Right cardiac atrium (tissue), 5 donors: ENCODE measurements at regions not wholly inside any gene's neighbourhood (a gene's known extent, or its start where the extent isn't known, plus 50 kb on each side); places are given as distances from the start of the nearest gene placed in this dataset.

ENCODE experiments used
- ATAC-seq, 2 donors: fragments of 200-7000 bp; cut with Tn5 transposase; one replicate each; pipeline versions ENCODE4 v1.8.0 to v1.9.1; 2020; ENCODE audit warnings: moderate library complexity in 2 of 2, mild to moderate bottlenecking in 1 of 2
- DNase-seq, 3 donors: peaks; one replicate each; pipeline ENCODE4 v3.0.0-alpha.2; 2020
- H3K27ac ChIP-seq: one replicate; pipeline ENCODE4 v1.5.1; 2013; ENCODE audit warnings: mild to moderate bottlenecking, low read length, control low read depth, moderate library complexity
- H3K27me3 ChIP-seq: one replicate; pipeline ENCODE4 v1.6.1; 2013; ENCODE audit not compliant: control insufficient read depth, insufficient read depth
- H3K4me1 ChIP-seq: one replicate; pipeline ENCODE4 v1.6.1; 2013; ENCODE audit warnings: low read length; ENCODE audit not compliant: control insufficient read depth, insufficient read depth
- H3K4me3 ChIP-seq: one replicate; pipeline ENCODE4 v1.5.1; 2013; ENCODE audit warnings: low read length, control low read depth
- H3K9me3 ChIP-seq: one replicate; pipeline ENCODE4 v1.6.1; 2013; ENCODE audit warnings: low read length; ENCODE audit not compliant: control insufficient read depth
- WGBS: extraction: QIAGEN DNeasy Blood & Tissue Kit; methylation state at CpG from one replicate; pipeline ENCODE4 v1.1.7; 2013; 5-methylcytosine and 5-hydroxymethylcytosine counted together
- intact Hi-C, 4 donors: fragments of 100-400 bp; cut with DNase I; formaldehyde crosslinking; loops; one replicate each; pipeline versions ENCODE4 v1.11.0 to v1.14.0; 2022 to 2023
- donor health status: healthy with polysubstance abuse.
- donor health status: DM: no; HTN: yes; CAD: no.
- donor health status: DM: no; HTN: no; CAD: no.
- donor health status: DM: no; HTN: yes; CAD: no; lungs with severe emphysema.
- donor health status: DM: yes; HTN: yes; CAD: no.

DNA sequence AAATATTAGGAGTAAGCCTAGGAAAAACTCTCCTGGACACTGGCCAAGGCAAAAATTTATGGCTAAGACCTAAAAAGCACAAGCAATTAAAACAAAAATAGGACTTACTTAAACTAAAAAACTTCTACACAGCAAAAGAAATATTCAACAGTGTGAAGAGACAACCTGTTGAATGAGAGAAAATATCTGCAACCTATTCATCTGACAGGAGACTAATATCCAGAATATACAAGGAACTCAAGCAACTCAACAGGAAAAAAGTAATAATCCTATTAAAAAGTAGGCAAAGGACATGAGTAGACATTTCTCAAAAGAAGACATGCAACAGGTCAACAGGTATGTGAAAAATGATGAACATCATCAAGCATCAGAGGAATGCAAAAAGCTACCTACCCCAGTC lies 431.1 kb downstream of the ZEB2 start:
- Histone ChIP-seq H3K9me3 (no peaks in the 10 kb centered on the region), H3K27ac (no peak overlapping the region), H3K4me1 (no peaks in the 10 kb centered on the region), H3K4me3 (no peak overlapping the region), H3K27me3 (no peaks in the 10 kb centered on the region)
- ATAC-seq (no peak), DNase-seq (no peak)
- intact Hi-C loops, result no loop called here

DNA sequence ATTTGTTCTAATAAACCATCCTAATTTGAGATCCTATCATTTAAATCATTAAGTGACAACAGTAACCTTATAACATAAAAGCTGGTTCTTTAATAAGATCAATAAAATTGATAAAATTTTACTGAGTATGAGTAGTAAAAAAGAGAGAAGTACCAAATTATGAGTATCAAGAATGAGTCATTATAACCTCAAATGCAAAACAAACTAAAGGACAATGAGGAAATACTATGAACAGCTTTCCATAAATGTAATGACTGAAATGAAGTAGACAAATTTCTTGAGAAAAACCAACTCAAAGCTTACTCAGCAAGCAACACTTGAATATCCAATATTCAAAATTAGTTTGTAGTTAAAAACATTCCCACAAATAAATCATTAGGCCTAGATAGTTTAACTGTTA lies 433.0 kb downstream of the ZEB2 start:
- H3K4me1 ChIP-seq, result no peaks in the 10 kb centered on the region
- H3K9me3 ChIP-seq, result no peaks in the 10 kb centered on the region
- H3K27ac ChIP-seq, result no peak overlapping the region
- H3K27me3 ChIP-seq, result no peaks in the 10 kb centered on the region
- ATAC-seq, result no peak
- DNase-seq, result no peak
- no peak overlapping the region for H3K4me3 ChIP-seq
- intact Hi-C loops, result no loop called here

DNA sequence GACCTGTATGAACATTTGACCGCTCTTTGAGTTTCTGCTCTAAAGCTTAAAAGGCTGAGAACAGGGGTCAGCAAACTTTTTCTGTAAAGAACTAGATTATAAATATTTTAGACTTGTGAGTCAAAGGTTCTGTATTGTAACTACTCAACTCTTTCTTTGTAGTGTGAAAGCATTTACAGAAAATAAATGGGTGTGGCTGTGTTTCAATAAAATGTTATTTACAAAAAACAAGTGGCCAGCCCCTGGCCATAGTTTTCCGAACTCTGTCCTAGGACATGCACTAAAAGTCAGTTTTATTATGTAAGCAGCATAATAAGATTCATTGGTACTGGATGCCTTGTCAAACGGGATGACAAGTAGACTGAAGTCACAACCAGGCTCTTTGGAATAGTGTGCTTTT lies 434.9 kb downstream of the ZEB2 start:
- Histone ChIP-seq H3K27ac (no peak overlapping the region), H3K4me1 (no peaks in the 10 kb centered on the region), H3K4me3 (no peak overlapping the region), H3K9me3 (no peaks in the 10 kb centered on the region), H3K27me3 (no peaks in the 10 kb centered on the region)
- intact Hi-C loops, result no loop called here
- DNase-seq (no peak), ATAC-seq (no peak)
- WGBS, result 92% methylated on average over 3 of the region's 3 CpGs

DNA sequence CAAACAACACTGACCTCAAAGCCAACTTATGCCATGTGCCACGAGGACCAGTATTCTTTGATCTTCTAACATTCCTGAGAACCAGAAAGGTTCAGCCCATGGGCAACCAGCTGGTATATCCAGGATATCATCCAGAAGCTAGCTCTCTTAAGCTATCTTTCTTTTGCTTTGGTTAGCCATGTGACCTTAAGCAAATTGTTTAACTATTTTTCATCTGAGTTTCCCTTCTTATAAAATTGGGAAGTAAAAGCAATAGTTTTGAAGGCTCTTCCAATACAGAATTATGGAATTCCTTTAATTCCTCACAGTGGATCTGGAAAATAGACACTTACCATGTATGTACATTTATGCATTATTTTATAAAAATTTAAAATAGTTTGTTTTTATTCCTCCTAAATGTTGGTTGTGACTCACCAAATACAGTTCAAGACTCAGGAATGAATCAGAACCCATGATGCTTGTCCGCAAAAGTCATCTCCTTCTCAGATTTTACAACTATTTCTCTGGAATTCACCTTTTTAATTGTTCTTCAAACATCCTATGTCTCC lies 435.7 kb downstream of the ZEB2 start:
- intact Hi-C loops, result no loop called here
- Histone ChIP-seq H3K4me3 (no peak overlapping the region), H3K4me1 (no peaks in the 10 kb centered on the region), H3K27me3 (no peaks in the 10 kb centered on the region), H3K9me3 (no peaks in the 10 kb centered on the region), H3K27ac (no peak overlapping the region)
- no peak for ATAC-seq
- 91% methylated on average over 2 of the region's 2 CpGs for WGBS
- no peak for DNase-seq

DNA sequence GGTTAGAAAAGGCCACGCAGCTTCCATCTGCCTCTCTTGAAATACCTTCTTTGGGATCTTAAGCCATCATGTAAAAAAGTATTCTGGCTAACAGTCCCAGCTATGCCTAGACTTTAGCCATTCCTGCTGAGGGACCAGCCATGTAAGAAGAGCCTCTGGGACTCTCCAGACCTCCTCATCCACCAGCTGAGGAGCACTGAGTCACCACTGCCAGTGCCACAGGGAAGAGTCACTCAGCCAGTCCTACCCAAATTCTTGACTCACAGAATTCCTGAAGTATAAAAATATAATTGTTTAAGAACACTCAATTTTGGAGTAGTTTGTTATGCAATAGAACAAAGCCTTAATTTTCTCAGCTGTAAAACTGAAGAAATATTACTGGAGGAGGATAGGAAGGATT lies 436.7 kb downstream of the ZEB2 start:
- intact Hi-C loops, result no loop called here
- H3K27me3 ChIP-seq, result no peaks in the 10 kb centered on the region
- H3K4me1 ChIP-seq, result no peaks in the 10 kb centered on the region
- no peak overlapping the region for H3K27ac ChIP-seq
- ATAC-seq (peak in 1 of 2 donors; percentile 48), DNase-seq (peak in 1 of 3 donors; percentile 14)
- no peak overlapping the region for H3K4me3 ChIP-seq
- H3K9me3 ChIP-seq, result no peaks in the 10 kb centered on the region
- 96% methylated on average over 1 of the region's 1 CpG for WGBS

DNA sequence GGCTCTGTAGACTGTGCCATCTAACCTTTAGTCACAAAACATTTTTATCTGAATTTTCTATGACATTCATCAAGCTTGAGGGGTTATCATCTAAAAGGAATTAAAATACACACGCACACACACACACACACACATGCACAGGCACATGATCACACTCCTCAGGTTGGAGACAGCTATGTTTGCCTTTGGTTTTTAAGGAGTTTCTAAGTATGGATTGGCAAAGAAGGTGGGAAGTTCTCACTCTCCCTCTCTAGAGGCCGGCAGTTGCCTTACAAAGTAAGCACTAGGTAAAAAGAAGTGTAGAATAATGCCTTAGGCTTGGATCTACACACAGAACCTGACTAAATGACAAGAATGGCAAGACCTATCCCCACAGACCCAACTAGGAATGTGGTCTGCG lies 437.1 kb downstream of the ZEB2 start:
- ATAC-seq (no peak), DNase-seq (no peak)
- Histone ChIP-seq H3K4me3 (no peak overlapping the region), H3K9me3 (no peaks in the 10 kb centered on the region), H3K27me3 (no peaks in the 10 kb centered on the region), H3K4me1 (no peaks in the 10 kb centered on the region), H3K27ac (no peak overlapping the region)
- intact Hi-C loops, result no loop called here
- WGBS, result 97% methylated on average over 3 of the region's 3 CpGs

DNA sequence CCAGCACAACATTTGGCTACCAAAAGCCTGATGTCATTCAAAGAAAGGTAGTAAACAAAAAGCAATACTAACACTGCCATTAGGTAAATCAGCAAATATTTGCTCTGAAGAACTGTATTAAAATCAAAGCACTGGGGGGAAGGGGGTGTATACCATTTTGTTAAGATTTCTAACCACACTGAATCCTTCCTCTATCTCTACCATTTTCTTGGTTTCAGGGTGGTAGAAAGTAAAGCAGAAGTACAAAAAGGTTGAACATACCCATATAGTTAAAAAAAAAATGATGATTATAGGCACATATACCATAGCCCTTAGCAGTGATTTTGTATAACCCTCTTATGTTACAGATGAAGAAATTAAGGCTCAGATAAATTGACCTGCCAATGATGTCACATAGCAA lies 437.6 kb downstream of the ZEB2 start:
- no peak for ATAC-seq
- no peaks in the 10 kb centered on the region for H3K9me3 ChIP-seq
- H3K4me1 ChIP-seq, result no peaks in the 10 kb centered on the region
- H3K27me3 ChIP-seq, result no peaks in the 10 kb centered on the region
- DNase-seq, result no peak
- H3K27ac ChIP-seq, result no peak overlapping the region
- intact Hi-C loops, result no loop called here
- H3K4me3 ChIP-seq, result no peak overlapping the region

DNA sequence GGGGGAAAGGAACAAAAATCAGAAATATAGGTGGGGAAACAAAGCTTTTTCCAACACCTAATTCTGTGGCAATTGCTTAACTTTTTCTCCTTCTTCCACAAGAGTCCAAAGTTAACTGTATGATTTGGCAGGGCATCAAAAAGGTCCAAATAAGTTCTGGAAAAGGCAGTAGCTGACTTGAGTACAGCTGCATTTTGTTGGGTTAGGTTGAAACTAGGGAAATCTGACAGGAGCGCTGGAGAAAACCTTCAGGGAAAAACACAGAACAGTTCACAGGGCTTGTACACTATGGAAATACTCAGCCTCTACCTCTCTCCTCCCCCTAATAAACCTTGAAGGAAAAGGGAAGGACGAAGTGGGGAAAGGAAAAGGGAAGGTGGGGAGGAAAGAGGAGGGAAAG lies 438.6 kb downstream of the ZEB2 start:
- 63% methylated on average over 2 of the region's 2 CpGs for WGBS
- Histone ChIP-seq H3K27me3 (no peaks in the 10 kb centered on the region), H3K27ac (no peak overlapping the region), H3K4me1 (no peaks in the 10 kb centered on the region), H3K4me3 (no peak overlapping the region), H3K9me3 (no peaks in the 10 kb centered on the region)
- intact Hi-C loops, result no loop called here
- no peak for DNase-seq
- no peak for ATAC-seq

DNA sequence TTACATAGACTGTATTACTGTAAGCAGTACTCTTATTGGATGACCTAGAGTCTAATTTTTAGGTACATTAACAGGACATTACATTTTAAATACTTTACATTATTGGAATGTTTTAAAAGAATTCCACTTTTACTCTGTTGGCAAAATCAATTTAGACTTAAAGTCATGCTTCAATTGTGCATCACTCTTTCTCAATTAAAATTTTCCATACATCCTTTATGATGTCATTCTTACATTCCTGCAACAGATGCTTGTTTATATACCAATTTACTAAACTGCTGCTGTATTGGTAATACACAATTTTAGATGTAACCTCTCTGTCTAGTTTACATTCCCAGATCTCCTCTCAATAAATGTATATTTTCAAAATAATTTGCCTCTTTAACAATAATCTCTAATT lies 440.1 kb downstream of the ZEB2 start:
- no peaks in the 10 kb centered on the region for H3K9me3 ChIP-seq
- H3K27me3 ChIP-seq, result no peaks in the 10 kb centered on the region
- H3K4me1 ChIP-seq, result no peaks in the 10 kb centered on the region
- H3K4me3 ChIP-seq, result no peak overlapping the region
- intact Hi-C loops, result no loop called here
- no peak overlapping the region for H3K27ac ChIP-seq
- DNase-seq, result no peak
- no peak for ATAC-seq

DNA sequence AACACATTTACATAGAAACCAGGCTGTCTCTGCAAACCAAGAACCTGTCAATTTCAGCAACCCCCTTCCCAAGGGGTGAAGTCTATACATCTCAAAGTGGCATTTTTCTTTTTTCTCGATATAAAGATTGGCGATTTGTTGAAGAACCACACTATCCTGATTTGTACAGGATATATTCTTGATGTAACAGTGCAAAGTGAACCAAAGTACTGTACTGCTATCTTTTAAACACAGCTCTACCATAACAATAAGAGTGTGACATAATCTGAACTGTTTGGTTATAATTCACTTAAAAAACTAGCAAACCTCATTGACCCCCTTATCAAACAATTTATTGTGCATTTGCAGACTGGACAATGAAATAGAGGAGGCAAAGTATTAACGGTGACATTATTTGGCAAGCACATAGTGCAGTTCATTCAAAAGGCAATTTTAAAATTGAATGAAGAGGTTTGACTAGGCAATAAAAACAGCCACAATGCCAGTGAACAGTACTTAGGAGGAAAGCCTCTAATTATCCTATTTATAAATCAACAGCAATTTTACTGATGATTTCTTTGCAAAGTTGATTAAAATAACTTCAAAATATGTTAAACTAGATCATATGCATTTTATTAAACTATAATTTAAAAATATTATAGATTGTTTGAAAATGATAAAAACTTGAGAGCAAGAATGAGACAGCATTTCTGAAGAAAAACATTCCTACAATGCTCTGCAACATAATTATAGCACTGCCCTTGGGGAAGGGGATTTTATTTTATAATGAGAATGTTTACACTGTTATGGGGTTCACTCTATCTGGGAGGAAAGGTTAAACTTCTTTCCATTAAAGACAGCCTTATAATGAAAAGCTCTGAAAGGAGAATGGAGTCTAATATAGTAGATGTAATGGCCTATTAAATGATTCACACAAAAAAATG lies 440.9 kb downstream of the ZEB2 start:
- no peak for DNase-seq
- intact Hi-C loops, result no loop called here

DNA sequence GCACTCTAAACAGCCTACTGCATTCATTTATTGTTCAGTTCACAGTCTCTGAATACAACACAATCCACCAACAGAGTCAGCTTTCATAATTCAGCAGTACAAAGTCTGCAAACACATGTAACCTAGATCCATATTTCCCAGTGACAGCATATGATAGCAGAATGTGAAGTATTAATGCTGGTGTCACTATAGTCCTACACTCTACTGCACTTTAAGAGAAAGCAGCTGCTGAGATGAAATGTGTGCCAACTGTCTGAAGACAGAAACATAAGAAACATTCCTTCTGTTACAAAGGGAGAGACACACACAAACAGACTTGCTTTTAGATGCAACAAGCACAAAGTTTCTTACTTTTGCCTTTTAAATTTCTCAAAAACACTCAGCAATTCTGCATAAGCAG lies 441.8 kb downstream of the ZEB2 start:
- no peaks in the 10 kb centered on the region for H3K9me3 ChIP-seq
- intact Hi-C loops, result no loop called here
- no peaks in the 10 kb centered on the region for H3K4me1 ChIP-seq
- no peak overlapping the region for H3K4me3 ChIP-seq
- H3K27ac ChIP-seq, result no peak overlapping the region
- ATAC-seq (peak in 1 of 2 donors; percentile 47), DNase-seq (no peak)
- H3K27me3 ChIP-seq, result no peaks in the 10 kb centered on the region

More for the DNA sequence above, 440.9 kb downstream of the ZEB2 start:
- H3K9me3 ChIP-seq, result no peaks in the 10 kb centered on the region
- no peak for ATAC-seq
- 61% methylated on average over 3 of the region's 3 CpGs for WGBS
- no peaks in the 10 kb centered on the region for H3K4me1 ChIP-seq
- H3K27ac ChIP-seq, result no peak overlapping the region
- no peaks in the 10 kb centered on the region for H3K27me3 ChIP-seq
- no peak overlapping the region for H3K4me3 ChIP-seq

DNA sequence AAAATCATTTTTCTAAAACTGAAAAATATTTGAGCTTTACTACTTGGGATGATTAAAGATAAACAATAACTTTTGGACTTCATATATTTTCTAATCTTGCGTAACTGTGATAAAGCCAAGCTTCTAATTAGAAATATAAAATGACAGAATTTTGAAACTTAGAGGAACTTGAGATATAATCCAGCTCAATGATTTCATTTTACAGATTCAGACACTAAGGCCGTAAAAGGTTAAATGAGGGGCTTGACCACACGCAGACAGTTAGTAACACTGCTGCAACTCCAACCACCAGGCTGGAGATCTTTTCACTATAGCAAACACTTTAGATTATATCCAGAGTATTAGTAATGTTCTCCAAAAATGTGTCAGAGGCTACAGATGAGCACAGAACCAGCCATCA lies 445.5 kb downstream of the ZEB2 start:
- intact Hi-C loops, result no loop called here
- H3K27ac ChIP-seq, result no peak overlapping the region
- no peaks in the 10 kb centered on the region for H3K27me3 ChIP-seq
- no peaks in the 10 kb centered on the region for H3K9me3 ChIP-seq
- no peak for DNase-seq
- no peak for ATAC-seq
- no peak overlapping the region for H3K4me3 ChIP-seq
- 62% methylated on average over 3 of the region's 3 CpGs for WGBS
- H3K4me1 ChIP-seq, result peaks cover 2% of the 10 kb centered on the region
